ENCODE measurements at regions not wholly inside any gene's neighbourhood (a gene's known extent, or its start where the extent isn't known, plus 50 kb on each side); places are given as distances from the start of the nearest gene placed in this dataset.

DNA sequence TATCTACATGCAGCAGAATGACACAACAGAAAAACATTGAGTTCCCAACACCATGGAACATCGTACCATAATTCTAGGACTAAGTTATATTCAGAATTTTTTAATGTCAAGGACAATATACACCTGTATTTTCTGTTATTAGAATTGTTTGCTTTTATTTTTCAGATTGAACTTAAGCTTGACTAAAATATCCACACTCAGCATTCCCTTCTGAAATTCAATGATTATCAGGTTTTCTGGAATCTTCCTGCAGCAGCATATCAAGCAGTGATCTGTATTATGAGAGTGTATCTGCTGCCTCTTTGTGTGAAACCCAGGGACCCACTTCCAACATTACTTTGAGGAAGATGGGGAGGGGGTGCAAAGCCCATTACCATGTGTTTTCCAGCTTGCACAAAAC, 578.6 kb upstream of the JAG1 start:
- TF ChIP-seq SIN3A (IDR thresholded peaks at IDR 0.05; ENCODE audit: borderline replicate concordance, insufficient read depth, low read length), result no peak
- no peak for TF ChIP-seq TAF1 (IDR thresholded peaks at IDR 0.05; ENCODE audit: borderline replicate concordance, insufficient read depth, low read length)
